Astrocyte of the spinal cord (primary cell): ENCODE measurements at regions not wholly inside any gene's neighbourhood (a gene's known extent, or its start where the extent isn't known, plus 50 kb on each side); places are given as distances from the start of the nearest gene placed in this dataset.

ENCODE experiments used
- DNase-seq: peaks from one replicate; pipeline ENCODE4 v3.0.0; 2011; ENCODE audit warnings: low read depth, low spot score
- H3K4me3 ChIP-seq: 2 replicates; pipeline ENCODE4 v1.5.1; 2011; ENCODE audit warnings: low read depth, mild to moderate bottlenecking, low read length, moderate library complexity
- in situ Hi-C: cut with HindIII; loops from 2 replicates; pipeline ENCODE4 v1.10.0; 2017; ENCODE audit warnings: low sequenced_read_pairs
- TF ChIP-seq, protein P1 (sequence below): IDR thresholded peaks from 2 replicates; pipeline ENCODE4 v1.5.1; 2012; ENCODE audit warnings: low read depth, mild to moderate bottlenecking, low read length, inconsistent platforms

DNA sequence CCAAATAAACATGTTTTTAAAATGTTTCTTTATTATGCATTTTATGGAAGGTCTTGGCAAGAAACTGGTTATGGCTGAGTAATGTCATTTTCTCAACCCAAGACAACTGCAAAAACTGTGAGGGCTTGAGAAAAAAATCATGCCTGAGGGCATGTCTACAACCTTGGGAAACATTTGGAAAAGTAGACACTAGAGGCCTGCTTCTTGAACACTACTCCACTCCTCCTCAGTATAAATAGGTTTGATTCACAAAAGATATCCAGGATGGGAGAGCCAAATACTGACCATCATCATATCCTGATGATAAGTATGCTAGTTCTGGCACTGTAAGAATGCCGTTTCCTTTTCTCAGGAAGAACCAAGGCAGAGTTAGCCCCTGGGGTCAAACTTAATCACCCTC, 71.1 kb downstream of the OSR1 start:
- no peak for DNase-seq
- H3K4me3 ChIP-seq: no peak overlapping the region

DNA sequence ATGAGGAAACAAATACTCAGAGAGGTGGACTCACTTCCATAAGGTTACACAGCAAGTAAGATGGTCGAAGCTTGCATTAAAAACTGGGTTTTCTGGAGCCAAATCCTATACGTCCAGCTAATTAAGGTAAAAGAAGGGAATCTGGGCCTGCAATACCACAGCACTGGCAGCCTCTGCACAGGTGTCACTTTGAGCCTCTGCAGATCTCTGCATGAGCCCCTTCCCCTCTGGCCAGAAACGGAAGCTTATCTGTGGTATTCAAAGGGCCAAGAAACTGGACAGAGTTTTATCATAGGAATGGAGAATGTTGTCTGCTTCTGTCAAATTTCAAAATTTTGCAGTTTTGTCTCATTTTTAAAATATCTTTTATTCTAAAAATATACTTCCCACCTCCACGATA, 76.1 kb downstream of the OSR1 start:
- DNase-seq: no peak
- H3K4me3 ChIP-seq: no peak overlapping the region
- in situ Hi-C loops: no loop called here
- TF ChIP-seq, protein P1, sequence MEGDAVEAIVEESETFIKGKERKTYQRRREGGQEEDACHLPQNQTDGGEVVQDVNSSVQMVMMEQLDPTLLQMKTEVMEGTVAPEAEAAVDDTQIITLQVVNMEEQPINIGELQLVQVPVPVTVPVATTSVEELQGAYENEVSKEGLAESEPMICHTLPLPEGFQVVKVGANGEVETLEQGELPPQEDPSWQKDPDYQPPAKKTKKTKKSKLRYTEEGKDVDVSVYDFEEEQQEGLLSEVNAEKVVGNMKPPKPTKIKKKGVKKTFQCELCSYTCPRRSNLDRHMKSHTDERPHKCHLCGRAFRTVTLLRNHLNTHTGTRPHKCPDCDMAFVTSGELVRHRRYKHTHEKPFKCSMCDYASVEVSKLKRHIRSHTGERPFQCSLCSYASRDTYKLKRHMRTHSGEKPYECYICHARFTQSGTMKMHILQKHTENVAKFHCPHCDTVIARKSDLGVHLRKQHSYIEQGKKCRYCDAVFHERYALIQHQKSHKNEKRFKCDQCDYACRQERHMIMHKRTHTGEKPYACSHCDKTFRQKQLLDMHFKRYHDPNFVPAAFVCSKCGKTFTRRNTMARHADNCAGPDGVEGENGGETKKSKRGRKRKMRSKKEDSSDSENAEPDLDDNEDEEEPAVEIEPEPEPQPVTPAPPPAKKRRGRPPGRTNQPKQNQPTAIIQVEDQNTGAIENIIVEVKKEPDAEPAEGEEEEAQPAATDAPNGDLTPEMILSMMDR: no peak

More for the DNA sequence above, 71.1 kb downstream of the OSR1 start:
- TF ChIP-seq, protein P1: no peak
- in situ Hi-C loops: no loop called here

DNA sequence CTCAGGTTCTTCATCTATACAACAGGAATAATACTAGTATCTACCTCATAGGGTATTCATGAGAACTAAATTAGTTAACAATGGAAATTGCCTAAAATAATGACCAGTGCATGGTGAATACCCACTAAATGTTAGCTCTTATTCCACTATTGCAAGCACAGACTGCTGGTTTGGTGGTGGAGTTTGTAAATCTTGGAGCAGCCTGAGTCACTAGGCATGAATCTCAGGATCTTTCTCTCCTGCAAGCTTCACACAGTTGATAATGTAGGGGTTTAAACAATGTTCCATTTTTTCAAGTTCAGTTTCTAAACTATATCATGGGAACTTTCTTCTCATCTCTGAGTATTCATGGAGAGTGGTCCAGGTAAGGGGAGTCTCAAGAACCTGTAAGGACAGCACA, 84.0 kb downstream of the OSR1 start:
- no peak for DNase-seq
- in situ Hi-C loops: no loop called here

DNA sequence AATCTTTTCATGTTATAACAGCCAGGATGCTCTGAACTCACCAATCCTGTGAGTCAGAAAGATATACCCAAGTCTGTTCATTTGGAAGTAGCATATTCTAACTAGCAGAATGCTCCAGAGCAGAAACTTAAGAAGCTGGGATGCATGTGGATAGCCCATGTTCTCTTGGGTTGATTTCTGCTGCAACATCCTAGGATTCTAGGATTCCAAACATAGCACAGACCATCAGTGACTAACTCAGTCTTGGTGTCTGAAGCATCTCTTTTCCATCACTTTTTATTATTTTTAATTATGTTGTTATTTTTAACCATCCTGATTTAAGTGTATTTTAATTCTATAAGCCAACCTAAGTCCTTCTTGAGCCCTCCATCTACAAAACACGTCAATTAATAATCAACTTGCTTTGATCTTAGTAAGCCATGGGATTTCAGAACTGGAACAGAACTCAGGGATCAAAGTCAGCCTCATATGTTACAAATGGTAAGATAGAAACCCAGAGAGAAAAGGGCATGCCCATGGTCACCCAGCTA, 85.4 kb downstream of the OSR1 start:
- TF ChIP-seq, protein P1: no peak
- no peak overlapping the region for H3K4me3 ChIP-seq
- no peak for DNase-seq
- in situ Hi-C loops: no loop called here

More for the DNA sequence above, 84.0 kb downstream of the OSR1 start:
- TF ChIP-seq, protein P1: no peak
- no peak overlapping the region for H3K4me3 ChIP-seq

DNA sequence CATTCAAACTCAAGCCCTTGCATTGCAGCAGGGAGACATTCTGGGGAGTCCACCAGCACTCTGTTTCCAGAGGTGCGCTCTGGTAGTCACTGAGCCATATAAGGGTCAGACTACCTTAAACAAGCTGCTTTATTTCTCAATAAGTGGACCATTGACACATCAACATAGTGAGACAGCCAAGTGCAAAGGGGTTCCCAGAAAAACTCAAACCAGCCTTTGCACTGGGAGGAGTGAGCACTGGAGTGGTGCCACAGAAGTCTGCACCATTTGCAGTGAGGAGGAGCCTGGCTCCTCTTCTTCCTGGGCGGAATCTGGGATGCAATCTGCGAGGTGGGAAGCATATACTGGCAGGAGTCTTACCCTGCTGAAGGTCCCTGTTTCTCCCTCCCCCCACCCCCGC, 86.4 kb downstream of the OSR1 start:
- TF ChIP-seq, protein P1: no peak
- in situ Hi-C loops: no loop called here
- no peak overlapping the region for H3K4me3 ChIP-seq
- no peak for DNase-seq

DNA sequence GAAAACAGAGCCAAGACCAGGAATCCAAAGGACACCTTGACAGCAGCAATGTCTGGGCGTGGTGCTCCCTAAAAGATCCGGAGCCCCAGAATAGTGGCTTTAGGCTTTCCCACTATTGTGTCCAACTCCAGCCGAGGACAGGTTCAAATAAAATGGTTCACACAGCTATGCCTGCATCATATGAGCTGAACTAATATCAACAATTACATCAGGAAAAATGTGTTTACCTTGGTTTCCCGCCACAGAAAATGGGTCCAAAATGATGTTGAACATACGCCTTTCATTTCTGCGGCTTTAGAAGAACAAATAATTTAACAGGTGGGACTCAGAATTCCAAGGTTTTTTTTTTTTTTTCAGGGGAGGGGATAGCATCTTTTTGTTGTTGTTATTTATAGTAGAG, 93.6 kb downstream of the OSR1 start:
- H3K4me3 ChIP-seq: no peak overlapping the region
- no peak for DNase-seq
- TF ChIP-seq, protein P1: no peak
- in situ Hi-C loops: no loop called here

DNA sequence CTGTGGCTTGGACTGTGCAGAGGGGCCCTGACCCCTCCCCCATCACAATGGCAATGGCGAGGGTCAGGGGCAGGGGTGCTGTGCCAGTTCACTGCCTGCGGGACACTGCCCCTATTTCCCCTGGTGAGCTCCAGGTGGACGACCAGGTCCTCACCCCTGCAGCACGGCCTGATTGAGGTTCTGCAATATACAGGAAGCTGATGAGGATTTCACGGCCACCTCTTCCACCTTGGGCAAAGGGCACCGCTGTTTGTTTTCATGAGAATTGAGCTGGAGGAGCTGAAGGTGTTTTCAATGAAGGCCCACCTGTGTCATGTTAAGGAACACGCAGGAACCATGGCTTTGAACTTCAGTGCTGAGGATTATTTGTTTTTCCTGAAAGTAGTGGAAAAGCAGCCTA, 96.3 kb downstream of the OSR1 start:
- TF ChIP-seq, protein P1: no peak
- no peak for DNase-seq
- in situ Hi-C loops: no loop called here
- no peak overlapping the region for H3K4me3 ChIP-seq
